ENCODE measurements at regions not wholly inside any gene's neighbourhood (a gene's known extent, or its start where the extent isn't known, plus 50 kb on each side); places are given as distances from the start of the nearest gene placed in this dataset.

GRCh38 chr4:79620617-79621016, 212.6 kb upstream of the GK2 start:
- TF ChIP-seq NRF1 (IDR thresholded peaks at IDR 0.05; ENCODE audit: low read depth, low read length), result no peak
- TF ChIP-seq CTCF (IDR thresholded peaks at IDR 0.05), result no peak
- TF ChIP-seq EP300 (IDR thresholded peaks at IDR 0.05; ENCODE audit: borderline replicate concordance in 1 of 2, low read depth in 1 of 2, low read length in 1 of 2), result no peak
- no peak for TF ChIP-seq MAX (IDR thresholded peaks at IDR 0.05; ENCODE audit: low read depth)
- no peak for TF ChIP-seq EZH2phosphoT487 (IDR thresholded peaks at IDR 0.05; ENCODE audit: borderline replicate concordance, low read depth)
- no peak for TF ChIP-seq POLR2AphosphoS5 (IDR thresholded peaks at IDR 0.05; ENCODE audit: low read depth, low read length)
- TF ChIP-seq REST (IDR thresholded peaks at IDR 0.05; ENCODE audit: low read depth, low read length), result no peak
- TF ChIP-seq USF1 (IDR thresholded peaks at IDR 0.05; ENCODE audit: borderline replicate concordance, low read depth), result no peak
- TF ChIP-seq RAD21 (IDR thresholded peaks at IDR 0.05; ENCODE audit: low read length), result no peak
- no peak for TF ChIP-seq GABPA (IDR thresholded peaks at IDR 0.05; ENCODE audit: low read depth)
- TF ChIP-seq ELF1 (IDR thresholded peaks at IDR 0.05), result no peak

All from SK-N-SH (cell line).